ENCODE measurements at regions not wholly inside any gene's neighbourhood (a gene's known extent, or its start where the extent isn't known, plus 50 kb on each side); places are given as distances from the start of the nearest gene placed in this dataset.

GRCh38 chr9:17905366-17905765, 326.5 kb downstream of the SH3GL2 start:
- Histone ChIP-seq H2BK120ac (ENCODE audit: low read depth, low read length) (no peak overlapping the region), H3K79me1 (replicated peaks; ENCODE audit: low read length, poor library complexity, severe bottlenecking) (no peaks in the 10 kb centered on the region), H3K27ac (ENCODE audit: low read length, poor library complexity, severe bottlenecking) (no peak overlapping the region), H2BK15ac (ENCODE audit: low read depth, poor library complexity, severe bottlenecking) (no peak overlapping the region), H4K91ac (ENCODE audit: low read length) (no peak overlapping the region), H3K4ac (ENCODE audit: low read depth in 1 of 2, low read length in 2 of 2) (no peak overlapping the region), H2AFZ (ENCODE audit: low read depth, low read length) (no peak overlapping the region), H2BK12ac (ENCODE audit: low read length in 2 of 2) (no peak overlapping the region), H3K27me3 (ENCODE audit: control insufficient read depth in 1 of 2, insufficient read depth in 1 of 2, low read length in 2 of 2) (peaks cover 56 to 72% of the 10 kb centered on the region in 2 experiments), H3K14ac (ENCODE audit: low read length in 2 of 2) (no peak overlapping the region), H4K8ac (ENCODE audit: low read length) (no peak overlapping the region), H3K9ac (ENCODE audit: low read length) (no peak overlapping the region), H3K23ac (ENCODE audit: low read length in 2 of 2) (no peak overlapping the region), H2BK5ac (ENCODE audit: low read depth, low read length, poor library complexity, severe bottlenecking) (no peak overlapping the region), H3K9me3 (ENCODE audit: control insufficient read depth, low read length) (no peaks in the 10 kb centered on the region), H2AK5ac (ENCODE audit: low read length, severe bottlenecking) (no peak overlapping the region), H3K4me1 (ENCODE audit: control insufficient read depth, insufficient read depth, low read depth, low read length) (peaks cover 13% of the 10 kb centered on the region), H3K4me2 (ENCODE audit: low read length, poor library complexity, severe bottlenecking) (no peak overlapping the region), H3K4me3 (ENCODE audit: insufficient read depth in 1 of 2, low read depth in 1 of 2, low read length in 2 of 2) (no peak overlapping the region), H3K36me3 (ENCODE audit: control insufficient read depth in 1 of 2, insufficient read depth in 2 of 2, low read depth in 1 of 2, low read length in 2 of 2) (no peaks in the 10 kb centered on the region), H3K18ac (ENCODE audit: low read depth in 1 of 2, low read length in 2 of 2) (no peak overlapping the region)
- no peak for DNase-seq
- 44% methylated on average over 9 of the region's 9 CpGs for WGBS

- no peaks in the 10 kb centered on the region for H3K79me1 ChIP-seq (replicated peaks; ENCODE audit: low read length, poor library complexity, severe bottlenecking)
- no peak overlapping the region for H4K91ac ChIP-seq (ENCODE audit: low read length)
- no peak overlapping the region for H2BK15ac ChIP-seq (ENCODE audit: low read depth, poor library complexity, severe bottlenecking)
- H2AK5ac ChIP-seq (ENCODE audit: low read length, severe bottlenecking): no peak overlapping the region
- H3K18ac ChIP-seq (ENCODE audit: low read depth in 1 of 2, low read length in 2 of 2): no peak overlapping the region
- H3K4ac ChIP-seq (ENCODE audit: low read depth in 1 of 2, low read length in 2 of 2): no peak overlapping the region
- no peak overlapping the region for H3K27ac ChIP-seq (ENCODE audit: low read length, poor library complexity, severe bottlenecking)
- H3K4me3 ChIP-seq (ENCODE audit: insufficient read depth in 1 of 2, low read depth in 1 of 2, low read length in 2 of 2): peak overlapping the region in 1 of 2 experiments; percentile 24
- H2BK120ac ChIP-seq (ENCODE audit: low read depth, low read length): no peak overlapping the region
- H2BK5ac ChIP-seq (ENCODE audit: low read depth, low read length, poor library complexity, severe bottlenecking): no peak overlapping the region
- peak overlapping the region; percentile 41 for H3K4me2 ChIP-seq (ENCODE audit: low read length, poor library complexity, severe bottlenecking)
- DNase-seq: no peak
- no peaks in the 10 kb centered on the region for H3K9me3 ChIP-seq (ENCODE audit: control insufficient read depth, low read length)
- H3K23ac ChIP-seq (ENCODE audit: low read length in 2 of 2): no peak overlapping the region
- H2AFZ ChIP-seq (ENCODE audit: low read depth, low read length): no peak overlapping the region
- H3K36me3 ChIP-seq (ENCODE audit: control insufficient read depth in 1 of 2, insufficient read depth in 2 of 2, low read depth in 1 of 2, low read length in 2 of 2): no peaks in the 10 kb centered on the region
- H3K27me3 ChIP-seq (ENCODE audit: control insufficient read depth in 1 of 2, insufficient read depth in 1 of 2, low read length in 2 of 2): peaks cover 56 to 70% of the 10 kb centered on the region in 2 experiments
- H3K14ac ChIP-seq (ENCODE audit: low read length in 2 of 2): no peak overlapping the region
- H4K8ac ChIP-seq (ENCODE audit: low read length): no peak overlapping the region
- 5% methylated on average over 16 of the region's 16 CpGs for WGBS
- no peak overlapping the region for H2BK12ac ChIP-seq (ENCODE audit: low read length in 2 of 2)
- H3K9ac ChIP-seq (ENCODE audit: low read length): no peak overlapping the region
- peaks cover 13% of the 10 kb centered on the region for H3K4me1 ChIP-seq (ENCODE audit: control insufficient read depth, insufficient read depth, low read depth, low read length)
Observed at GRCh38 chr9:17905781-17906175, 326.9 kb downstream of the SH3GL2 start.

- Histone ChIP-seq H3K4ac (ENCODE audit: low read depth in 1 of 2, low read length in 2 of 2) (no peak overlapping the region), H2BK12ac (ENCODE audit: low read length in 2 of 2) (no peak overlapping the region), H2AFZ (ENCODE audit: low read depth, low read length) (no peak overlapping the region), H2BK5ac (ENCODE audit: low read depth, low read length, poor library complexity, severe bottlenecking) (no peak overlapping the region), H2AK5ac (ENCODE audit: low read length, severe bottlenecking) (no peak overlapping the region), H3K23ac (ENCODE audit: low read length in 2 of 2) (no peak overlapping the region), H3K27me3 (ENCODE audit: control insufficient read depth in 1 of 2, insufficient read depth in 1 of 2, low read length in 2 of 2) (peaks cover 56 to 67% of the 10 kb centered on the region in 2 experiments), H4K91ac (ENCODE audit: low read length) (no peak overlapping the region), H3K9ac (ENCODE audit: low read length) (no peak overlapping the region), H2BK15ac (ENCODE audit: low read depth, poor library complexity, severe bottlenecking) (no peak overlapping the region), H3K4me3 (ENCODE audit: insufficient read depth in 1 of 2, low read depth in 1 of 2, low read length in 2 of 2) (peak overlapping the region in 1 of 2 experiments; percentile 24), H3K4me2 (ENCODE audit: low read length, poor library complexity, severe bottlenecking) (peak overlapping the region; percentile 61), H2BK120ac (ENCODE audit: low read depth, low read length) (no peak overlapping the region), H3K4me1 (ENCODE audit: control insufficient read depth, insufficient read depth, low read depth, low read length) (peaks cover 13% of the 10 kb centered on the region), H4K8ac (ENCODE audit: low read length) (no peak overlapping the region), H3K9me3 (ENCODE audit: control insufficient read depth, low read length) (no peaks in the 10 kb centered on the region), H3K27ac (ENCODE audit: low read length, poor library complexity, severe bottlenecking) (no peak overlapping the region), H3K18ac (ENCODE audit: low read depth in 1 of 2, low read length in 2 of 2) (no peak overlapping the region), H3K79me1 (replicated peaks; ENCODE audit: low read length, poor library complexity, severe bottlenecking) (no peaks in the 10 kb centered on the region), H3K14ac (ENCODE audit: low read length in 2 of 2) (no peak overlapping the region), H3K36me3 (ENCODE audit: control insufficient read depth in 1 of 2, insufficient read depth in 2 of 2, low read depth in 1 of 2, low read length in 2 of 2) (no peaks in the 10 kb centered on the region)
- DNase-seq: no peak
- under 1% methylated on average over 46 of the region's 56 CpGs for WGBS
Observed at GRCh38 chr9:17906176-17906840, 327.4 kb downstream of the SH3GL2 start.

DNA sequence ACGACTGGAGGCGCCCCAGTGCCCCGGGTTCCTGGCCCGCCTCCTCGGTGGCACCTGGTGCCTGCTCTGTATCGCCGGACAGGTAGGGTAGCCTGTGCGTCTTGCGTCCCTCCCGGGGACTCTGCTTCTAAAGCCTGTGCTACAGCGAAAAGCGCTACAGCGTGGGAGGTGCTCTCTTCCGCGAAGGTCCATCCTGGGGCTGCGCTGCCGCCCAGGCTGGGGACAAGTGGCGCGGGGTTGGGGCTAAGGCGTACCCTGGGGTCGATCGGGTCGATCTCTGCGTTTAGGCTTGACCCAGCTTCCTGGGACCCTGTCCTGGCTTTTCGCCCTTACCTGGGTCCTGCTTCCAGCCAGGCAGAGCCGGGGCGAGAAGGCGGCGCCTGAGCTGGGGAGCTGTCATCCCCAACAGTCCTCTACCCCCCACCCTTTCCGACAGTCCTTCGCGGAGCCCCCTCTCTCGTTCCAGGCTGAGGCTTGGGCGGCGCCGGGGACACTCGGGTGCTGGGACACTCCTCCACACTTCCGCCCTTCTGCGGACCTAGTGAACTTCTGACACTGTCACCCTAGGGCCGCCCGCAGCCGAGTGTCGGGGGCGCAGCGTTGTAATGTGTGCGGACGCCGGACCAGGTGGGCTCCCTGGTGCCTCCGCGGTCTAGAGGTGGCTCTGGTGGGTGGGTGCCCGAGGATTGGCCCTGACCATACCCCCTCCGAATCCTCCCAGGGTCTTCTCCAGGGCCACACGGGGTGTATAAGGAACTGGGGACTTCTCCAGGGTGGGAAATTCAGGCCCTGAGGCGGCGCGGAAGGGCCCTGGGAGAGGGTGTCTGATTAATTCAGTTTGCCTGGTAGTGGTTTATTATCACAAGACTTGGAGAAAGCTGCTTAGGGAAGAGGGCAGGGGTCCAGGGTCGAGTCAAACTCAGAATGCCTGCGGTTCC, 328.2 kb downstream of the SH3GL2 start:
- H3K79me1 ChIP-seq (replicated peaks; ENCODE audit: low read length, poor library complexity, severe bottlenecking): no peaks in the 10 kb centered on the region
- H4K8ac ChIP-seq (ENCODE audit: low read length): no peak overlapping the region
- H3K27me3 ChIP-seq (ENCODE audit: control insufficient read depth in 1 of 2, insufficient read depth in 1 of 2, low read length in 2 of 2): peaks cover 56 to 63% of the 10 kb centered on the region in 2 experiments
- H2BK12ac ChIP-seq (ENCODE audit: low read length in 2 of 2): no peak overlapping the region
- no peak overlapping the region for H4K91ac ChIP-seq (ENCODE audit: low read length)
- no peaks in the 10 kb centered on the region for H3K9me3 ChIP-seq (ENCODE audit: control insufficient read depth, low read length)
- no peak overlapping the region for H3K9ac ChIP-seq (ENCODE audit: low read length)
- 11% methylated on average over 58 of the region's 58 CpGs for WGBS
- no peak overlapping the region for H2BK15ac ChIP-seq (ENCODE audit: low read depth, poor library complexity, severe bottlenecking)
- no peak overlapping the region for H3K27ac ChIP-seq (ENCODE audit: low read length, poor library complexity, severe bottlenecking)
- no peak overlapping the region for H2BK120ac ChIP-seq (ENCODE audit: low read depth, low read length)
- H3K4me2 ChIP-seq (ENCODE audit: low read length, poor library complexity, severe bottlenecking): peak overlapping the region; percentile 61
- no peak overlapping the region for H3K4ac ChIP-seq (ENCODE audit: low read depth in 1 of 2, low read length in 2 of 2)
- no peak overlapping the region for H2AK5ac ChIP-seq (ENCODE audit: low read length, severe bottlenecking)
- H2BK5ac ChIP-seq (ENCODE audit: low read depth, low read length, poor library complexity, severe bottlenecking): no peak overlapping the region
- H3K23ac ChIP-seq (ENCODE audit: low read length in 2 of 2): no peak overlapping the region
- DNase-seq: no peak
- H3K36me3 ChIP-seq (ENCODE audit: control insufficient read depth in 1 of 2, insufficient read depth in 2 of 2, low read depth in 1 of 2, low read length in 2 of 2): no peaks in the 10 kb centered on the region
- peaks cover 13% of the 10 kb centered on the region for H3K4me1 ChIP-seq (ENCODE audit: control insufficient read depth, insufficient read depth, low read depth, low read length)
- H3K4me3 ChIP-seq (ENCODE audit: insufficient read depth in 1 of 2, low read depth in 1 of 2, low read length in 2 of 2): peak overlapping the region; percentile 18 to 42
- no peak overlapping the region for H3K18ac ChIP-seq (ENCODE audit: low read depth in 1 of 2, low read length in 2 of 2)
- H2AFZ ChIP-seq (ENCODE audit: low read depth, low read length): no peak overlapping the region
- H3K14ac ChIP-seq (ENCODE audit: low read length in 2 of 2): no peak overlapping the region
